NCI-H2107 (cell line): ENCODE measurements at regions not wholly inside any gene's neighbourhood (a gene's known extent, or its start where the extent isn't known, plus 50 kb on each side); places are given as distances from the start of the nearest gene placed in this dataset.
"Not testable (repeated sequence)": the region's sequence is repeated elsewhere in the genome, so short reads cannot be mapped to it uniquely, and the experiment has no call there.

ENCODE experiments used
- DNase-seq: peaks from one replicate; lab custom pipeline; 2025; lab: John Stamatoyannopoulos, UW

GRCh38 chr20:23299673-23300050, 50.9 kb upstream of the NXT1 start:
- no peak for DNase-seq

- no peak for DNase-seq
These were observed 51.5 kb upstream of the NXT1 start for GRCh38 chr20:23298926-23299672.

GRCh38 chr20:23298155-23298554, 52.4 kb upstream of the NXT1 start:
- no peak for DNase-seq

- no peak for DNase-seq
These were observed 53.5 kb upstream of the NXT1 start for GRCh38 chr20:23296841-23297701.

- DNase-seq = no peak
These were observed 54.7 kb upstream of the NXT1 start for GRCh38 chr20:23295934-23296333.

- DNase-seq = no peak
These were observed 55.9 kb upstream of the NXT1 start for GRCh38 chr20:23294671-23295070.

GRCh38 chr20:23294166-23294565, 56.4 kb upstream of the NXT1 start:
- DNase-seq = no peak

GRCh38 chr20:23293689-23294088, 56.9 kb upstream of the NXT1 start:
- no peak for DNase-seq

- not testable (repeated sequence) for DNase-seq
These were observed 58.3 kb upstream of the NXT1 start for GRCh38 chr20:23292311-23292710.

GRCh38 chr20:23291575-23292240, 58.9 kb upstream of the NXT1 start:
- no peak for DNase-seq

GRCh38 chr20:23290761-23291574, 59.6 kb upstream of the NXT1 start:
- no peak for DNase-seq

GRCh38 chr20:23289724-23290395, 60.7 kb upstream of the NXT1 start:
- no peak for DNase-seq

GRCh38 chr20:23289249-23289648, 61.3 kb upstream of the NXT1 start:
- DNase-seq = no peak

- no peak for DNase-seq
These were observed 63.0 kb upstream of the NXT1 start for GRCh38 chr20:23287354-23288190.

- no peak for DNase-seq
These were observed 64.2 kb upstream of the NXT1 start for GRCh38 chr20:23286346-23286745.

- no peak for DNase-seq
These were observed 65.1 kb upstream of the NXT1 start for GRCh38 chr20:23285536-23285935.

- DNase-seq = no peak
These were observed 66.6 kb upstream of the NXT1 start for GRCh38 chr20:23284009-23284408.

- DNase-seq = no peak
These were observed 67.3 kb upstream of the NXT1 start for GRCh38 chr20:23283096-23283850.

- no peak for DNase-seq
These were observed 68.0 kb upstream of the NXT1 start for GRCh38 chr20:23282546-23282945.

GRCh38 chr20:23282111-23282510, 68.5 kb upstream of the NXT1 start:
- DNase-seq = no peak
